RWPE2 (cell line): ENCODE measurements at regions not wholly inside any gene's neighbourhood (a gene's known extent, or its start where the extent isn't known, plus 50 kb on each side); places are given as distances from the start of the nearest gene placed in this dataset.

Experiments used
- ATAC-seq: fragments of 200-7000 bp; cut with Tn5 transposase; 3 replicates; pipeline ENCODE4 v1.9.1; 2021; ENCODE audit warnings: low read depth
- DNase-seq: peaks from one replicate; pipeline ENCODE4 v3.0.0-alpha.2; 2020; ENCODE audit warnings: low spot score
- H3K27ac ChIP-seq: fragments of 450-650 bp; 2 replicates; pipeline ENCODE4 v1.5.1; 2017; ENCODE audit warnings: mild to moderate bottlenecking; ENCODE audit not compliant: poor library complexity, severe bottlenecking
- H3K27me3 ChIP-seq: fragments of 250-450 bp; sonication (Bioruptor Pico); 2 replicates; pipeline ENCODE4 v1.5.1; 2021; ENCODE audit warnings: mild to moderate bottlenecking, moderate library complexity; ENCODE audit not compliant: insufficient read depth, poor library complexity, severe bottlenecking
- H3K36me3 ChIP-seq: fragments of 250-450 bp; sonication (Bioruptor Pico); 2 replicates; pipeline ENCODE4 v1.5.1; 2020; ENCODE audit warnings: low read depth, mild to moderate bottlenecking, moderate library complexity
- H3K4me1 ChIP-seq: fragments of 250-450 bp; sonication (Bioruptor Pico); 2 replicates; pipeline ENCODE4 v1.5.1; 2021; ENCODE audit warnings: mild to moderate bottlenecking, moderate library complexity; ENCODE audit not compliant: insufficient read depth, poor library complexity, severe bottlenecking
- H3K4me3 ChIP-seq: fragments of 250-450 bp; sonication (Bioruptor Pico); 2 replicates; pipeline ENCODE4 v1.5.1; 2021; ENCODE audit warnings: mild to moderate bottlenecking, moderate library complexity; ENCODE audit not compliant: severe bottlenecking
- H3K9me3 ChIP-seq: fragments of 250-450 bp; sonication (Bioruptor Pico); 2 replicates; pipeline ENCODE4 v1.5.1; 2021; ENCODE audit warnings: mild to moderate bottlenecking, moderate library complexity; ENCODE audit not compliant: severe bottlenecking
- TF ChIP-seq, protein P1 (sequence below): fragments of 450-650 bp; IDR thresholded peaks from one replicate; pipeline ENCODE4 v1.5.1; 2017; ENCODE audit warnings: mild to moderate bottlenecking, moderate library complexity; ENCODE audit not compliant: poor library complexity, severe bottlenecking

DNA sequence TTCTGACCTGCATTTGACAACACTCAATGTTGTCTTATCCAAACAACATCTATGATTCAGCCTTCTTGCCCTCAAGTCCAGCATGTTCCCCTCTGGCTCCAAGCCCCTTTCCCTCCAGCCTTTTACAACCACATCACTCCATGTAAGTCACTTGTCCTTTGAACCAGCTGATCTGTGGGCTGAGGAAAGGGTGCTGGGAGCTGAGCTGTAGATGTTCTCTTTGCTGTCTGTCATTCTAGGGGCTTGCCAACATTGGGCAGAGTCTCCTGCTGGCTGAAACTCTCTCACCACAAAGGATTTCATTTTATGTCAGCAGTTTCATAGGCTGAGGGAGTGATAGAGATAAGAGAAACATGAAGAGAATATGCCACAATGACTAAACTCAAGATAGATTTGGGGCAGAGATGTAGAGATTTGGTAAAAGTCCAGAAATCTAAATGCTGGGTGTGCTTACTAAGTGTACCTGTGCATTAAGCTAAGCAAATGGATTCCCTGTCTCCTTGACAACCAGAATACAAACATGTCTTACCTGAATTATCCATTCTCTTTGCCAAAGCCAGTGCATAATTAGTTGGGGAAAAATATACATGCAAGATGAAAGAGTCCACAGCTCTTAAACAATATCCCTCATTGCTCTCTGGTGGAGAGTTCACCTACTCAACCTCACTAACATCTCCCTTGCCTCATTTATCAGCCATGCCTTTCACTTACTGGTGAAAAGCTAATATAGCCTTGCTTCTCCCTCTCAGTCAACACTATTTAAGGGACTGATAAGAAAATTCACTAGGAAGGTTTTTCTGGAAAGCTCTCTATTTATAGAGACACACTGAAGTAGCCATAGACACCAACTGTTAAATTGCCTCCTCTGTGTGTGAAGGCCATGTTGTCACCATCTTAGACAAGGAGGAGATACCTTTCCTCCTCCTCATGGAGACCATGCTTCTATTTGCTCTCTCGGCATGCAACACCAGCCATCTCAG is 175.5 kb upstream of the SERP2 start:
- no peak overlapping the region for H3K4me3 ChIP-seq
- H3K9me3 ChIP-seq: no peaks in the 10 kb centered on the region
- ATAC-seq (0 out of 3 replicates have a peak, but pooled peaks have one; percentile 19), DNase-seq (no peak)
- no peaks in the 10 kb centered on the region for H3K36me3 ChIP-seq
- TF ChIP-seq, protein P1, sequence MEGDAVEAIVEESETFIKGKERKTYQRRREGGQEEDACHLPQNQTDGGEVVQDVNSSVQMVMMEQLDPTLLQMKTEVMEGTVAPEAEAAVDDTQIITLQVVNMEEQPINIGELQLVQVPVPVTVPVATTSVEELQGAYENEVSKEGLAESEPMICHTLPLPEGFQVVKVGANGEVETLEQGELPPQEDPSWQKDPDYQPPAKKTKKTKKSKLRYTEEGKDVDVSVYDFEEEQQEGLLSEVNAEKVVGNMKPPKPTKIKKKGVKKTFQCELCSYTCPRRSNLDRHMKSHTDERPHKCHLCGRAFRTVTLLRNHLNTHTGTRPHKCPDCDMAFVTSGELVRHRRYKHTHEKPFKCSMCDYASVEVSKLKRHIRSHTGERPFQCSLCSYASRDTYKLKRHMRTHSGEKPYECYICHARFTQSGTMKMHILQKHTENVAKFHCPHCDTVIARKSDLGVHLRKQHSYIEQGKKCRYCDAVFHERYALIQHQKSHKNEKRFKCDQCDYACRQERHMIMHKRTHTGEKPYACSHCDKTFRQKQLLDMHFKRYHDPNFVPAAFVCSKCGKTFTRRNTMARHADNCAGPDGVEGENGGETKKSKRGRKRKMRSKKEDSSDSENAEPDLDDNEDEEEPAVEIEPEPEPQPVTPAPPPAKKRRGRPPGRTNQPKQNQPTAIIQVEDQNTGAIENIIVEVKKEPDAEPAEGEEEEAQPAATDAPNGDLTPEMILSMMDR: no peak
- H3K27me3 ChIP-seq: no peaks in the 10 kb centered on the region
- peaks cover 7% of the 10 kb centered on the region for H3K4me1 ChIP-seq
- no peak overlapping the region for H3K27ac ChIP-seq

DNA sequence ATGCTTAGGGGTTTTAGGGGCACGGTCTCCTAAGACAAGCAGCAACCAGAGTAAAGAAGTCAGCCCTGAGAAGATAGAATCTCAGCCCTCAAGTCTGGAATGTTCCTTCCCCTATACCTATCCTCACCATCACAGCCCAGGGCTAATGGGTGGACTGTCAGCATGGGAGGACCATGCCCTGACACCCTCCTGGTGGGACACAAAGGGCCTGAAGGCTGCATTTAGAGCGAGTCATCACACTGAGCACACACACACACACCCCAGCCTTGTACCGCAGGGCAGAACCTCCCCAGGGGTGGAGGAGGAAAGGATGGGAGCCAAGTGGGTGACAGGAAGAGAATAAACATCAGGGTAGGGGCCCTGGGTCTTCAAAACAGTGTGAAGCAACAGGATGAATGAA is 174.8 kb upstream of the SERP2 start:
- Histone ChIP-seq H3K4me1 (peaks cover 7% of the 10 kb centered on the region), H3K4me3 (no peak overlapping the region), H3K36me3 (no peaks in the 10 kb centered on the region), H3K9me3 (no peaks in the 10 kb centered on the region), H3K27me3 (no peaks in the 10 kb centered on the region), H3K27ac (no peak overlapping the region)
- TF ChIP-seq, protein P1: no peak
- DNase-seq: no peak
- peak; percentile 35; the same call in 1 of the 3 replicates for ATAC-seq

- Histone ChIP-seq H3K4me3 (no peak overlapping the region), H3K4me1 (peaks cover 7% of the 10 kb centered on the region), H3K9me3 (no peaks in the 10 kb centered on the region), H3K27ac (no peak overlapping the region), H3K27me3 (no peaks in the 10 kb centered on the region), H3K36me3 (no peaks in the 10 kb centered on the region)
- DNase-seq: no peak
- TF ChIP-seq, protein P1: no peak
- peak; percentile 35; the same call in 2 of the 3 replicates for ATAC-seq
These were observed 173.9 kb upstream of the SERP2 start for GRCh38 chr13:44199627-44200207.

- TF ChIP-seq, protein P1: no peak
- ATAC-seq (no peak), DNase-seq (no peak)
- Histone ChIP-seq H3K4me3 (no peak overlapping the region), H3K27me3 (no peaks in the 10 kb centered on the region), H3K27ac (no peak overlapping the region), H3K4me1 (no peaks in the 10 kb centered on the region), H3K36me3 (no peaks in the 10 kb centered on the region), H3K9me3 (no peaks in the 10 kb centered on the region)
These were observed 167.2 kb upstream of the SERP2 start for GRCh38 chr13:44206434-44206833.

GRCh38 chr13:44207476-44207875 is 166.1 kb upstream of the SERP2 start:
- H3K9me3 ChIP-seq: no peaks in the 10 kb centered on the region
- H3K4me1 ChIP-seq: no peaks in the 10 kb centered on the region
- no peaks in the 10 kb centered on the region for H3K27me3 ChIP-seq
- no peak overlapping the region for H3K27ac ChIP-seq
- no peak overlapping the region for H3K4me3 ChIP-seq
- ATAC-seq (peak; percentile 63; the same call in 2 of the 3 replicates), DNase-seq (no peak)
- H3K36me3 ChIP-seq: no peaks in the 10 kb centered on the region
- TF ChIP-seq, protein P1: no peak
